MM.1S (cell line): ENCODE measurements at regions not wholly inside any gene's neighbourhood (a gene's known extent, or its start where the extent isn't known, plus 50 kb on each side); places are given as distances from the start of the nearest gene placed in this dataset.

Experiments used
- DNase-seq: peaks from one replicate; pipeline ENCODE4 v3.0.0-alpha.2; 2015
- H2AFZ ChIP-seq: fragments of 300-600 bp; sonication (generic); 2 replicates; pipeline ENCODE4 v1.6.0; 2016; ENCODE audit warnings: antibody characterized with exemption, low read length
- H3F3A ChIP-seq: fragments of 300-600 bp; sonication (generic); 2 replicates; pipeline ENCODE4 v1.6.1; 2016; ENCODE audit warnings: mild to moderate bottlenecking, antibody characterized with exemption, low read length, moderate library complexity, mixed read lengths; ENCODE audit not compliant: insufficient read depth
- H3K27ac ChIP-seq: fragments of 300-600 bp; sonication (generic); 2 replicates; pipeline ENCODE4 v1.5.1; 2016; ENCODE audit warnings: mild to moderate bottlenecking, low read length
- H3K27me3 ChIP-seq: fragments of 300-600 bp; sonication (generic); replicated peaks from 2 replicates; pipeline ENCODE4 v1.6.0; 2016; ENCODE audit warnings: low read length; ENCODE audit not compliant: insufficient read depth
- H3K36me3 ChIP-seq: fragments of 300-600 bp; sonication (generic); replicated peaks from 2 replicates; pipeline ENCODE4 v1.6.1; 2016; ENCODE audit warnings: mild to moderate bottlenecking, low read length, mixed read lengths; ENCODE audit not compliant: insufficient read depth
- H3K4me1 ChIP-seq: fragments of 300-600 bp; sonication (generic); 2 replicates; pipeline ENCODE4 v1.6.1; 2016; ENCODE audit warnings: low read length, mixed read lengths
- H3K4me2 ChIP-seq: fragments of 300-600 bp; sonication (generic); 2 replicates; pipeline ENCODE4 v1.6.0; 2016; ENCODE audit warnings: low read depth, low read length
- H3K4me3 ChIP-seq: fragments of 300-600 bp; sonication (generic); 2 replicates; pipeline ENCODE4 v1.5.1; 2016; ENCODE audit warnings: low read length, mixed read lengths
- H3K79me2 ChIP-seq: fragments of 300-600 bp; sonication (generic); 2 replicates; pipeline ENCODE4 v1.6.1; 2016; ENCODE audit warnings: mixed run types, low read length, mixed read lengths
- H3K9ac ChIP-seq: fragments of 300-600 bp; sonication (generic); 2 replicates; pipeline ENCODE4 v1.6.1; 2016; ENCODE audit warnings: low read length, mixed read lengths
- H3K9me2 ChIP-seq: fragments of 300-600 bp; sonication (generic); replicated peaks from 2 replicates; pipeline ENCODE4 v1.6.1; 2016; ENCODE audit warnings: mild to moderate bottlenecking, low read length, mixed read lengths; ENCODE audit not compliant: insufficient read depth
- H3K9me3 ChIP-seq: fragments of 300-600 bp; sonication (generic); replicated peaks from 2 replicates; pipeline ENCODE4 v1.6.1; 2016; ENCODE audit warnings: mild to moderate bottlenecking, low read length, mixed read lengths; ENCODE audit not compliant: insufficient read depth
- H4K20me1 ChIP-seq: fragments of 300-600 bp; sonication (generic); 2 replicates; pipeline ENCODE4 v1.6.1; 2016; ENCODE audit warnings: mild to moderate bottlenecking, low read length, moderate library complexity, mixed read lengths; ENCODE audit not compliant: insufficient read depth
- EZH2 ChIP-seq: fragments of 300-600 bp; sonication (generic); optimal IDR thresholded peaks from 2 replicates; pipeline ENCODE3; 2017; ENCODE audit warnings: low read depth, mild to moderate bottlenecking, antibody characterized with exemption, low read length, mixed read lengths
- EZH2phosphoT487 ChIP-seq: fragments of 300-600 bp; sonication (generic); IDR thresholded peaks from 2 replicates; pipeline ENCODE4 v1.6.1; 2018; ENCODE audit warnings: antibody characterized with exemption, low read length
- TF ChIP-seq, protein P1 (sequence below): fragments of 300-600 bp; sonication (generic); IDR thresholded peaks from 2 replicates; pipeline ENCODE4 v1.5.1; 2016; ENCODE audit warnings: antibody characterized with exemption, low read length, mixed read lengths

DNA sequence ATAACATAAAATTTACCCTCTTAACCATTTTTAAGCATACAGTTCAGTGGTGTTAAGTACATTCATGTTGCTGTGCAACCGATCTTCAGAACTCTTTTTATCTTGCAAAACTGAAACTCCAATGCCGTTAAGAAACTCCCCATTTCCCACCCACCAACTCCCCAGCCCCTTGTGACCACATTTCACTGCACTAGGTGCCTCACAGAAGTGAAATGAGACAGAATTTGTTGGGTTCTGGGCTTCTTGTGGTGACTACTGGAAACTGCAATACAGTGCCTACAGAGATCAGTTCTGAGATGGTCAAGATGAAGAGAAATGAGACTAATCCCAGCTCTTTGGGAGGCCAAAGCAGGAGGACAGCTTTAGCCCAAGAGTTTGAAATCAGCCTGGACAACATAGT is 202.1 kb upstream of the SLC30A5 start:
- no peaks in the 10 kb centered on the region for H4K20me1 ChIP-seq
- H3K9me2 ChIP-seq, result no peaks in the 10 kb centered on the region
- no peaks in the 10 kb centered on the region for H3K27me3 ChIP-seq
- 0 out of 2 replicates have a peak, but pooled peaks cover 2% of the 10 kb centered on the region for H3K4me1 ChIP-seq
- no peaks in the 10 kb centered on the region for H3K36me3 ChIP-seq
- H3K9me3 ChIP-seq, result no peaks in the 10 kb centered on the region
- H3K27ac ChIP-seq, result no peak overlapping the region
- no peak overlapping the region for H3K9ac ChIP-seq
- no peaks in the 10 kb centered on the region for H3K79me2 ChIP-seq
- DNase-seq, result peak; percentile 61
- no peak overlapping the region for H2AFZ ChIP-seq
- no peak overlapping the region for H3K4me2 ChIP-seq
- H3F3A ChIP-seq, result no peaks in the 10 kb centered on the region
- H3K4me3 ChIP-seq, result no peak overlapping the region
- TF ChIP-seq EZH2 (no peak), EZH2phosphoT487 (no peak)
- TF ChIP-seq, protein P1, sequence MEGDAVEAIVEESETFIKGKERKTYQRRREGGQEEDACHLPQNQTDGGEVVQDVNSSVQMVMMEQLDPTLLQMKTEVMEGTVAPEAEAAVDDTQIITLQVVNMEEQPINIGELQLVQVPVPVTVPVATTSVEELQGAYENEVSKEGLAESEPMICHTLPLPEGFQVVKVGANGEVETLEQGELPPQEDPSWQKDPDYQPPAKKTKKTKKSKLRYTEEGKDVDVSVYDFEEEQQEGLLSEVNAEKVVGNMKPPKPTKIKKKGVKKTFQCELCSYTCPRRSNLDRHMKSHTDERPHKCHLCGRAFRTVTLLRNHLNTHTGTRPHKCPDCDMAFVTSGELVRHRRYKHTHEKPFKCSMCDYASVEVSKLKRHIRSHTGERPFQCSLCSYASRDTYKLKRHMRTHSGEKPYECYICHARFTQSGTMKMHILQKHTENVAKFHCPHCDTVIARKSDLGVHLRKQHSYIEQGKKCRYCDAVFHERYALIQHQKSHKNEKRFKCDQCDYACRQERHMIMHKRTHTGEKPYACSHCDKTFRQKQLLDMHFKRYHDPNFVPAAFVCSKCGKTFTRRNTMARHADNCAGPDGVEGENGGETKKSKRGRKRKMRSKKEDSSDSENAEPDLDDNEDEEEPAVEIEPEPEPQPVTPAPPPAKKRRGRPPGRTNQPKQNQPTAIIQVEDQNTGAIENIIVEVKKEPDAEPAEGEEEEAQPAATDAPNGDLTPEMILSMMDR, result no peak

DNA sequence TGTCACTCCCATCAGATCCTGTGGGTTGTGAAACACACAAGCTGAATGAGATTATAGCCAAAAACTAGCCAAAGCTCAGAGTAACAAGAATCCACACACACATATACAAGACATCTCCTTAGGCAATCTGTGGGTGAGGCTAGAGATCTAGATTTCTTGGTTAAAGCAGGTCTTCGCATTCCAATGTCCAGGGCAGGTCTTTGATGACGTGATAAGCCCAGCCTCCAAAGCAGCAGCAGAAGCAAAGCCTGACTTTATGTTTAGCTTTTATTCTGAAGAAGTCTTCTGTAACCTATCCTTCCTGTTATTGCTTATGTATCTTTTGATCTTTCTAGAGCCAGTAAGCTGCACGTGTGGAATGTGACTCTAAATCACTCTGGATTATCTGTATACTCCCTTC is 199.1 kb upstream of the SLC30A5 start:
- Histone ChIP-seq H3K9ac (no peak overlapping the region), H3K9me3 (no peaks in the 10 kb centered on the region), H3F3A (no peaks in the 10 kb centered on the region), H4K20me1 (no peaks in the 10 kb centered on the region), H3K79me2 (no peaks in the 10 kb centered on the region), H3K4me2 (no peak overlapping the region), H3K36me3 (no peaks in the 10 kb centered on the region), H3K4me1 (0 out of 2 replicates have a peak, but pooled peaks cover 2% of the 10 kb centered on the region), H3K27me3 (no peaks in the 10 kb centered on the region), H2AFZ (no peak overlapping the region), H3K4me3 (no peak overlapping the region), H3K9me2 (no peaks in the 10 kb centered on the region), H3K27ac (no peak overlapping the region)
- no peak for DNase-seq
- TF ChIP-seq, protein P1, result no peak
- no peak for TF ChIP-seq EZH2

DNA sequence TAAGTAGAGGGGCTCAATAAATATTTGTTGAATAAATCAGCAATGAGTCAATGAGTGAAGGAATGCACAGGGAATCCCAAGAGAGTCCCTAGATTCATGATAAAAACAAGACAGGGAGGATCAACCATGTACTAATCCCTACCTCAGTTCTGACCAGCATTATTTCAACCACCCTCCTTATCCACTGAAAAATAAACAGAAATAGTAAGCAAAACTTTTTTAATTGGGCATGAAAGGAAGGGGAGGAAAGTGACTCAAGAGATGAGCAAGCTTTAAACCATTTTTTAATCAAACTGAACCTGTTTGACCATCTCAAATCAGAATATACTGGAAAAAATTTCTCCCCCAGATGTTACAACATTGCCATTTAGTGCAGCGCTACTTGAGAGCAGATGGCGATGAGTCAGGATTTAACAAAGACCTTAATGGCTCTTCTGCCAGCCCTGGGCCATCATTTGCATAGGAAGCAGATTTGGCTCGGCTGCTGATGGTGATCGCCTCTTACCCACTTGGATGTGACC is 194.8 kb upstream of the SLC30A5 start:
- TF ChIP-seq, protein P1, result no peak
- TF ChIP-seq EZH2phosphoT487 (no peak), EZH2 (no peak)
- H3K9me3 ChIP-seq, result no peaks in the 10 kb centered on the region
- H3K9me2 ChIP-seq, result no peaks in the 10 kb centered on the region
- H3K79me2 ChIP-seq, result no peaks in the 10 kb centered on the region
- H2AFZ ChIP-seq, result no peak overlapping the region
- no peaks in the 10 kb centered on the region for H4K20me1 ChIP-seq
- H3K36me3 ChIP-seq, result no peaks in the 10 kb centered on the region
- DNase-seq, result no peak
- no peak overlapping the region for H3K4me3 ChIP-seq
- no peaks in the 10 kb centered on the region for H3F3A ChIP-seq
- H3K9ac ChIP-seq, result no peak overlapping the region
- H3K27me3 ChIP-seq, result no peaks in the 10 kb centered on the region
- H3K27ac ChIP-seq, result no peak overlapping the region
- no peak overlapping the region for H3K4me2 ChIP-seq
- no peaks in the 10 kb centered on the region for H3K4me1 ChIP-seq
